Chondrocyte (in vitro differentiated cells): ENCODE measurements at regions not wholly inside any gene's neighbourhood (a gene's known extent, or its start where the extent isn't known, plus 50 kb on each side); places are given as distances from the start of the nearest gene placed in this dataset.

Experiments used
- DNase-seq: peaks from one replicate; pipeline ENCODE4 v3.0.0; 2021; ENCODE audit warnings: mixed read lengths, low spot score
- H3K27ac Mint-ChIP-seq: one replicate; pipeline ENCODE4 v1.8.0; 2021; ENCODE audit warnings: mild to moderate bottlenecking, moderate library complexity, mixed read lengths; ENCODE audit not compliant: unreplicated experiment
- H3K27me3 Mint-ChIP-seq: 2 replicates; pipeline ENCODE4 v1.8.0; 2021; ENCODE audit warnings: low read depth, mixed read lengths
- H3K36me3 Mint-ChIP-seq: 2 replicates; pipeline ENCODE4 v1.8.0; 2021; ENCODE audit warnings: low read depth, mixed read lengths
- H3K4me1 Mint-ChIP-seq: 2 replicates; pipeline ENCODE4 v1.8.0; 2021; ENCODE audit warnings: low read depth, mild to moderate bottlenecking, mixed read lengths
- H3K4me3 Mint-ChIP-seq: one replicate; pipeline ENCODE4 v1.8.0; 2021; ENCODE audit warnings: mild to moderate bottlenecking, moderate library complexity, mixed read lengths; ENCODE audit not compliant: unreplicated experiment
- H3K9me3 Mint-ChIP-seq: 2 replicates; pipeline ENCODE4 v1.8.0; 2021; ENCODE audit warnings: low read depth, mixed read lengths
- CTCF ChIP-seq: fragments of 200-600 bp; sonication (generic); IDR thresholded peaks from 2 replicates; pipeline ENCODE4 v1.5.0; 2021; ENCODE audit warnings: antibody characterized with exemption, mild to moderate bottlenecking, moderate library complexity

GRCh38 chr3:71951842-71952241 lies 166.9 kb upstream of the PROK2 start:
- H3K4me3 Mint-ChIP-seq = no peak overlapping the region
- peaks cover 11% of the 10 kb centered on the region for H3K4me1 Mint-ChIP-seq
- H3K27ac Mint-ChIP-seq = no peak overlapping the region
- no peak for DNase-seq
- H3K9me3 Mint-ChIP-seq = no peaks in the 10 kb centered on the region
- no peaks in the 10 kb centered on the region for H3K36me3 Mint-ChIP-seq
- TF ChIP-seq CTCF = no peak
- peaks cover 32% of the 10 kb centered on the region for H3K27me3 Mint-ChIP-seq

- no peak for TF ChIP-seq CTCF
- H3K27me3 Mint-ChIP-seq = peaks cover 36% of the 10 kb centered on the region
- no peaks in the 10 kb centered on the region for H3K36me3 Mint-ChIP-seq
- H3K27ac Mint-ChIP-seq = no peak overlapping the region
- no peak overlapping the region for H3K4me3 Mint-ChIP-seq
- DNase-seq = no peak
- peaks cover 11% of the 10 kb centered on the region for H3K4me1 Mint-ChIP-seq
- no peaks in the 10 kb centered on the region for H3K9me3 Mint-ChIP-seq
These were observed 166.4 kb upstream of the PROK2 start for GRCh38 chr3:71951361-71951760.

- DNase-seq = no peak
- no peak for TF ChIP-seq CTCF
- no peaks in the 10 kb centered on the region for H3K4me1 Mint-ChIP-seq
- no peak overlapping the region for H3K27ac Mint-ChIP-seq
- peaks cover 49% of the 10 kb centered on the region for H3K27me3 Mint-ChIP-seq
- no peaks in the 10 kb centered on the region for H3K9me3 Mint-ChIP-seq
- H3K4me3 Mint-ChIP-seq = no peak overlapping the region
- no peaks in the 10 kb centered on the region for H3K36me3 Mint-ChIP-seq
These were observed 164.5 kb upstream of the PROK2 start for GRCh38 chr3:71949442-71949841.

GRCh38 chr3:71944482-71945065 lies 159.6 kb upstream of the PROK2 start:
- Mint-ChIP-seq H3K27me3 (peaks cover 65% of the 10 kb centered on the region), H3K27ac (no peak overlapping the region), H3K9me3 (peaks cover 3% of the 10 kb centered on the region), H3K4me1 (no peaks in the 10 kb centered on the region), H3K36me3 (no peaks in the 10 kb centered on the region), H3K4me3 (no peak overlapping the region)
- no peak for TF ChIP-seq CTCF
- no peak for DNase-seq

GRCh38 chr3:71942432-71943187 lies 157.7 kb upstream of the PROK2 start:
- no peak for DNase-seq
- peaks cover 3% of the 10 kb centered on the region for H3K9me3 Mint-ChIP-seq
- peaks cover 63% of the 10 kb centered on the region for H3K27me3 Mint-ChIP-seq
- TF ChIP-seq CTCF = no peak
- no peak overlapping the region for H3K27ac Mint-ChIP-seq
- H3K4me1 Mint-ChIP-seq = no peaks in the 10 kb centered on the region
- H3K4me3 Mint-ChIP-seq = no peak overlapping the region
- no peaks in the 10 kb centered on the region for H3K36me3 Mint-ChIP-seq
